Thyroid gland (tissue), 4 donors: ENCODE measurements at regions not wholly inside any gene's neighbourhood (a gene's known extent, or its start where the extent isn't known, plus 50 kb on each side); places are given as distances from the start of the nearest gene placed in this dataset.

ENCODE experiments used
- DNase-seq, 2 donors: peaks; one replicate each; pipeline ENCODE4 v3.0.0-alpha.2; 2019
- H3K27ac ChIP-seq, 3 donors: fragments of 200-600 bp; sonication (generic); 1 replicate in 2 of 3; 2 replicates in 1 of 3; pipeline ENCODE4 v1.5.1; 2016 to 2019; ENCODE audit warnings: mild to moderate bottlenecking in 1 of 3, moderate library complexity in 1 of 3
- H3K27me3 ChIP-seq: fragments of 200-600 bp; sonication (generic); one replicate; pipeline ENCODE4 v1.5.1; 2019
- H3K36me3 ChIP-seq, 2 donors: fragments of 200-600 bp; sonication (generic); one replicate each; pipeline ENCODE4 v1.5.1; 2016 to 2019
- H3K4me1 ChIP-seq, 2 donors: fragments of 200-600 bp; sonication (generic); one replicate each; pipeline ENCODE4 v1.5.1; 2017 to 2019
- H3K4me3 ChIP-seq, 3 donors: fragments of 200-600 bp; sonication (generic); replicated peaks in 1 of 3; 1 replicate in 2 of 3; 2 replicates in 1 of 3; pipeline ENCODE4 v1.5.1; 2016; ENCODE audit warnings: mild to moderate bottlenecking in 1 of 3
- H3K9me3 ChIP-seq: fragments of 200-600 bp; sonication (generic); one replicate; pipeline ENCODE4 v1.5.1; 2017
- CTCF ChIP-seq, 6 experiments: fragments of 200-600 bp in 3 of 6; fragments of 450-650 bp in 3 of 6; sonication (generic) in 3 of 6; IDR thresholded peaks; one replicate each; pipeline ENCODE4 v1.5.1; 2016 to 2019; ENCODE audit warnings: antibody characterized with exemption in 6 of 6, mild to moderate bottlenecking in 2 of 6, inconsistent platforms in 1 of 6, moderate library complexity in 1 of 6
- POLR2A ChIP-seq, 2 donors: fragments of 450-650 bp; IDR thresholded peaks; one replicate each; pipeline ENCODE4 v1.6.1; 2017; ENCODE audit warnings: antibody characterized with exemption in 2 of 2, mild to moderate bottlenecking in 2 of 2, moderate library complexity in 1 of 2
- WGBS, 2 donors: methylation state at CpG; one replicate each; pipeline ENCODE4 v1.1.5; 2017; 5-methylcytosine and 5-hydroxymethylcytosine counted together
- intact Hi-C: fragments of 100-400 bp; cut with DNase I; formaldehyde crosslinking; loops from one replicate; pipeline ENCODE4 v1.15.1; 2023

GRCh38 chr6:170007468-170008293, 256.3 kb downstream of the ERMARD start:
- no peaks in the 10 kb centered on the region for H3K9me3 ChIP-seq
- no peak for TF ChIP-seq CTCF (IDR thresholded peaks at IDR 0.05)
- TF ChIP-seq POLR2A (IDR thresholded peaks at IDR 0.05): no peak
- WGBS, 2 donors: 50 to 51% methylated on average over 16 to 17 of the region's 17 CpGs
- H3K27ac ChIP-seq: no peak overlapping the region
- peaks cover 0 to 8% of the 10 kb centered on the region in 2 donors for H3K4me1 ChIP-seq
- DNase-seq: no peak
- no peaks in the 10 kb centered on the region for H3K27me3 ChIP-seq
- no peak overlapping the region for H3K4me3 ChIP-seq
- intact Hi-C loops: no loop called here
- H3K36me3 ChIP-seq: no peaks in the 10 kb centered on the region

GRCh38 chr6:170006900-170007467, 255.6 kb downstream of the ERMARD start:
- Histone ChIP-seq H3K27ac (no peak overlapping the region), H3K9me3 (no peaks in the 10 kb centered on the region), H3K4me3 (no peak overlapping the region), H3K27me3 (no peaks in the 10 kb centered on the region), H3K36me3 (no peaks in the 10 kb centered on the region), H3K4me1 (peaks cover 0 to 8% of the 10 kb centered on the region in 2 donors)
- TF ChIP-seq POLR2A (IDR thresholded peaks at IDR 0.05) (no peak), CTCF (IDR thresholded peaks at IDR 0.05) (no peak)
- intact Hi-C loops: no loop called here
- 39 to 42% methylated on average over 17 to 19 of the region's 19 CpGs for WGBS, 2 donors
- no peak for DNase-seq

- Histone ChIP-seq H3K27ac (no peak overlapping the region), H3K9me3 (no peaks in the 10 kb centered on the region), H3K27me3 (no peaks in the 10 kb centered on the region), H3K4me1 (peaks cover 0 to 8% of the 10 kb centered on the region in 2 donors), H3K4me3 (no peak overlapping the region), H3K36me3 (no peaks in the 10 kb centered on the region)
- DNase-seq: no peak
- intact Hi-C loops: no loop called here
- WGBS, 2 donors: 77 to 78% methylated on average over 6 to 7 of the region's 7 CpGs
- no peak for TF ChIP-seq CTCF (IDR thresholded peaks at IDR 0.05)
- no peak for TF ChIP-seq POLR2A (IDR thresholded peaks at IDR 0.05)
Observed at GRCh38 chr6:170006071-170006899, 254.9 kb downstream of the ERMARD start.

- no peak for DNase-seq
- no peak for TF ChIP-seq CTCF (IDR thresholded peaks at IDR 0.05)
- Histone ChIP-seq H3K4me3 (no peak overlapping the region), H3K27me3 (no peaks in the 10 kb centered on the region), H3K4me1 (peaks cover 0 to 3% of the 10 kb centered on the region in 2 donors), H3K27ac (no peak overlapping the region), H3K36me3 (no peaks in the 10 kb centered on the region), H3K9me3 (no peaks in the 10 kb centered on the region)
- intact Hi-C loops: no loop called here
Observed at GRCh38 chr6:170005665-170006064, 254.2 kb downstream of the ERMARD start.
